ENCODE measurements at regions not wholly inside any gene's neighbourhood (a gene's known extent, or its start where the extent isn't known, plus 50 kb on each side); places are given as distances from the start of the nearest gene placed in this dataset.
"Not testable (repeated sequence)": the region's sequence is repeated elsewhere in the genome, so short reads cannot be mapped to it uniquely, and the experiment has no call there.

DNA sequence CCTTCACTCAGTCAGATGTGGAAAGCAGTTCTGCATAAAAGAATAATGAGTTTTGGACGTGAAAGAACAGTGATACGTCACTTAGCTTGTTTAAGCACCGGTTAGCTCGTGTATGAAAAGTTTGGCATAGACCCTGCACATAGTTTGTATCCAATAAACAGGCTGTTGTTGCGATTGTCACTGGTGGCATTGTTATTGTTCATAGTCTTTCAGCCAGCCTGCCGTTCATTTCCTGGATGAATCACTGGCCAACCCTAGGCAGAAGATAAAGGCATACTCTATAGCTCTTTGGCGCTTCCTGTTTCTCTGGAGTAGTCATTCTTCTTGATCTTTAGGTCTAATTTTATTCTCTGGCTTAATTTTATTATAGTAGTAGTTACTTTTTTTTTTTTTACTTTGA, 57.8 kb upstream of the ANKRD30A start:
- no peak for DNase-seq

DNA sequence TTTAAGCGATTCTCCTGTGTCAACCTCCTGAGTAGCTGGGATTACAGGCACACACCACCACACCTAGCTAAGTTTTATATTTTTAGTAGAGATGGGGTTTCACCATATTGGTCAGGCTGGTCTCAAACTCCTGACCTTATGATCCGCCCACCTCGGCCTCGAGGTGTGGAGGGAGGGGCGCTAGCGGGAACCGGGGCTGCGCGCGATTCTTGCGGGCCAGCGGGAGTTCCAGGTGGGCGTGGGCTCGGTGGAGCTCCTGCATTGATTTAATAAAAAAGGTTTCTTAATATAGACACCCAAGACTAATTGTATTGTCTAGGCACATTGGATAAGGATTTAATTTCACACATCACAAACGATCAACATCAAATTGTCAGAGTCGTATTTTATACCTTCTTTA, 63.1 kb upstream of the ANKRD30A start:
- DNase-seq = not testable (repeated sequence)

DNA sequence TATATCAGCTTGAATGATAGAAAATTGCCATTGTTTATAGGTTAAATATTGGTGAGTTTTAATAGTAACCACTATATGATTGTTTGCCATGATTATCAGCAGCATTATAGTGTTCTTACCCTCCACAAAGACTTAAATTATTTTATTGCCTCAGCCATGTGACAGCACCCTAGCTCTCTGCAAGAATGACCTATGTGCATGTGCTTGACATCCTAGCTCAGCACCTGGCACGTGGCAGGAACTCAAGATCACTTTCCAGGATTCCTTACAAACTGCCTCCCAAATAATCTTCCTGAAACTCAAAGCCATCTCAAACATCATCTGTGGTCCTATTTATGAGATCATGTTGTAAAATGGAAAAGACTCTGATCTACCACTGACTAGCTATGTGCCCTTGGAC, 68.1 kb upstream of the ANKRD30A start:
- no peak for DNase-seq

DNA sequence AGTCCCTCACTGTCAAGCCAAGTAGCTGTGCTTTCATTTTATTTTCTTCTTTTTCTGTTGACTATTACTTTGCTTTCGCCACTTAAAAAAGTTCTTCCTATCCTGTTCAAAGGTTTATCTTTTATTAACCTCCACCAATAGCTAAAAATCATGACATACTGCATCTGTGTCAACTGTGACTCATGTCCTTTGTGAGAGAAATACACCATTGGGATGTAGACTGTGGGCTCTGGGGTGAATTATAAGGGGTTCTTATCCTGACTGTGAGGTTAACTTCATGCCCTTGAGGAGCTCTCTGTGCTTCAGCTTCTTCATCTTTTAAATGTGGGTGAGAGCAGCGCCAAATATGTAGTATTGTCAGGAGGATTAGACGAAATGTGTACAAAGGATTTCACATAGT, 71.9 kb upstream of the ANKRD30A start:
- DNase-seq = no peak

DNA sequence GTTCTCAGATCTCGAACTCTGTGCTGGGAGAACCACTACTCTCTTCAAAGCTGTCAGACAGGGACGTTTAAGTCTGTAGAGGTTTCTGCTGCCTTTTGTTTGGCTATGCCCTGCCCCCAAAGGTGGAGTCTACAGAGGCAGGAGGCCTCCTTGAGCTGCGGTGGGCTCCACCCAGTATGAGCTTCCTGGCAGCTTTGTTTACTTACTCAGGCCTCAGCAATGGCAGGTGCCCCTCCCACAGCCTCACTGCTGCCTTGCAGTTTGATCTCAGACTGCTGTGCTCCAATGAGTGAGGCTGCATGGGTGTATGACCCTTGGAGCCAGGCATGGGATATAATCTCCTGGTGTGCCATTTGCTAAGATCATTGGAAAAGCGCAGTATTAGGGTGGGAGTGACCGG, 75.4 kb upstream of the ANKRD30A start:
- not testable (repeated sequence) for DNase-seq

DNA sequence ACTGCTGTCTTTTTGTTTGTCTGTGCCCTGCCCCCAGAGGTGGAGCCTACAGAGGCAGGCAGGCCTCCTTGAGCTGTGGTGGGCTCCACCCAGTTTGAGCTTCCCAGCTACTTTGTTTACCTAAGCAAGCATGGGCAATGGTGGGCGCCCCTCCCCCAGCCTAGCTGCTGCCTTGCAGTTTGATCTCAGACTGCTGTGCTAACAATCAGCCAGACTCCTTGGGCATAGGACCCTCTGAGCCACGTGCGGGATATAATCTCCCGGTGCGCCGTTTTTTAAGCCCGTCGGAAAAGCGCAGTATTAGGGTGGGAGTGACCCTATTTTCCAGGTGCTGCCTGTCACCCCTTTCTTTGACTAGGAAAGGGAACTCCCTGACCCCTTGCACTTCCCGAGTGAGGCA, 81.1 kb upstream of the ANKRD30A start:
- DNase-seq = not testable (repeated sequence)

DNA sequence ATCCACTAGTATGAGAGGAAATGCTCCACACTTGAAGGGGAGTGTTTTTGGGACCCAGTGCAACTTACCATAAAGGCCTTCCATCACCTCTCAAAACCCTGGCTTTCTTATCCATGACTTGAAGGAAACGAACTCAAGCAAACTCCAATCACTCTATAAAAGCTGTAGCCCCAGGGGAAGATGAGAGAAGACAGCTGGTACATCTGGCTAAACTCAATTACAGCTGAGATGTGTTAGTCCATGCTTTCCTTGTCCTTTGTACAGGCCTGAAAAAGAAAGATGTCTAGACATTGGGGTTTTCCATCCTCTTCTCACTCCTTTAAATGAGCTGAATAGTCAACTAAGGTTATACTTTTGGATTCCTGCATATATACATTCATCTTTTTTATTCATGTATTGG, 89.5 kb upstream of the ANKRD30A start:
- no peak for DNase-seq

DNA sequence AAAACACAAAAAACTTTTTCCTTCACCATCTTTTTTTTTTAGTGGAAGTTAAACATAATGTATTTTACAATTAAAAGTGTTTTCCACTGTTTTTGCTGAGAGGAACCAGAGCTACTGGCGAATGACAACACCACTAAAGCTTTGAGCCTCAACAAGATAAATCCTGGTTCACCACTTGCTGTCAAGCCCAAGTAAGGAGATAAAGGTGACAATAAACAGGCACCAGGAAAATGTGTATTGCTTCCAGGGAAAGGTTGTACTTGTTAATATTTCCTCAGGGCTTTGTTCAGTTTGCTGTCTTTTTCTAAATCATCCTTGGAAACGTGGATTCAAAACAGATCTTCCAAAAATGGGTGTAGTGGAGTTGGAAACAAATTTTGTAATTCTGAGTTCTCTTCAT, 109.9 kb upstream of the ANKRD30A start:
- no peak for DNase-seq

DNA sequence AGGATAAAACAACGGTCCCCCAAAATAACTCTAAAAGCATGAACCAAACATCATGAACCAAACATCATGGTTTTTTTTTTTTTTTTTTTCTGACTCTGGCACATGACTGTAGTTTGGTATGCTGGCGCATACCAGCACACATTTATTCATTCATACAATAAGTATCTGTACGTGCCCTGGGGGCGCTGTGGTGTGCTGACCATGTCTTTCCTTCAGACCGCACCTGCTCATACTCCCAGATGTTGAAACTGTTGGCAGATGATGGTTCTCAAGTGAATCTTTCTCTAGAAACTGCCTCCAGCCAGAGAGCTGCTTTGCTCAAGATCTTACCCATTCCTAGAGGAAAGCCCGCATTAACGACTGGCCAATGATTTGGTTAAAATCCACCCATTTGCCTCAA, 114.7 kb upstream of the ANKRD30A start:
- no peak for DNase-seq

DNA sequence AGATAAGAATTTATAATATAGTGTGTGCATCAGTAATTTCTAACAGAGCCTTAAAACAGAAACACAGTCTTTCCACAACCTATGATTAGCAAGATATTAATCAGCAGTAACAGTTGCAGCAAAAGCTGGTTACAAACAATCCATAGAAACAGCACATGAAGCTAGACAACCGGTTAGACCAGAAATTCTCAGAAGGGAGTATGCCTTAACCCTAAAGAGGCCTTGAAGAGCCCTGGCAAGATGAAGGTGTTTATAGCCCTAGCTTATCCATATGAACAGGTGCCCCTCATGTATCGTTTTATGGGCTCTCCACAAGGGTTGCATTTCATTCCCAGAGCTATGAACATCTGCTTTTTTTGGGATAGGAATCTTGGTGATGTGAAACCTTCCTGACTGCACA, 117.1 kb upstream of the ANKRD30A start:
- not testable (repeated sequence) for DNase-seq

DNA sequence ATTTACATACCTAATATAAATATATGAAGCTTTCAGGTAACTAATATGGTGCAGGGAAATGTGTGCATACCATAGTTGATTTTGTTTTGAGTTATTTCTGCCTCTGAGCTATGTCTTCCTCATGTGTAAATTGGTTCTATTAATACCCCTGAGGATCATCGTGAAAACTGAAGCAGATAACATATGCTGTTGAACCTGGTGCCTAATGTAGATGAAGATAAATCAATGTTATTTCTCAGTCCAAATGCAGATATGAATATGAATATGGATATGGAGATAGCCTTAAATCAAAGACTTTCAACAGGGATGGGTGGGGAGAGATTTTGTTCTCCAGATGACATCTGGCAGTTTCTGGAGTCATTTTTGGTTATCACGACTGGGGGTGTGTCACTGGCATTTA, 122.3 kb upstream of the ANKRD30A start:
- no peak for DNase-seq

DNA sequence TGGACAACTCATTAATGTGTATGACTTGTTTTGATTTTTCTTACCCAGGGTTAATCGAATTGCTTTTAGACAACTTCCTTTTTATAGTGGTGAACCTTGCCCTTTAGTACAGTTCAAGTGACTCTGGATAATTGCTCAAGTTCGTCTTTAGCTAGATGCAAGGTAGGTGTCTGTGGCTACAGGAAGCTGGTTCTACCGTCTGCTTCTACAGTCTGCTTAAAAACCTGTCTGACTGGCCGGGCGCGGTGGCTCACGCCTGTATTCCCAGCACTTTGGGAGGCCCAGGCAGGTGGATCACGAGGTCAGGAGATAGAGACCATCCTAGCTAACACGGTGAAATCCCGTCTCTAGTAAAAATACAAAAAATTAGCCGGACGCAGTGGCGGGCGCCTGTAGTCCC, 129.6 kb upstream of the ANKRD30A start:
- not testable (repeated sequence) for DNase-seq

DNA sequence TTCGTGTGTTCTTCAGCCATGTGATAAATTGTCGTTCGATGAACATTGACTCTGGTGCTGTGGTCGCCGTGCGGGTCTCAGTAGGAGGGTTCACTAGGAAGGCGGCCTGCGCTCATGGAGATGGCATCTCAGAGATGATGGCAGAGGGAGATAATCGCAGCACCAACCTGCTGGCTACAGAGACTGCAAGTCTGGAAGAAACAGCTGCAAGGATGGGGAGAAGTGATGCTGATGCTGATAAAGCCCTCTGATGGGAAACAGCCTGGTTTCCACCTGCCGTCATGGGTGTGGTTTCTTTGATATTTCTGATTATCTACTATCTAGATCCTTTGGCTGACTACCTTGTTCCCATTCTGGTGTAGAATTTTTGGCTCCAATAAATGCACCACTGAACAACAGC, 130.5 kb upstream of the ANKRD30A start:
- DNase-seq = no peak

DNA sequence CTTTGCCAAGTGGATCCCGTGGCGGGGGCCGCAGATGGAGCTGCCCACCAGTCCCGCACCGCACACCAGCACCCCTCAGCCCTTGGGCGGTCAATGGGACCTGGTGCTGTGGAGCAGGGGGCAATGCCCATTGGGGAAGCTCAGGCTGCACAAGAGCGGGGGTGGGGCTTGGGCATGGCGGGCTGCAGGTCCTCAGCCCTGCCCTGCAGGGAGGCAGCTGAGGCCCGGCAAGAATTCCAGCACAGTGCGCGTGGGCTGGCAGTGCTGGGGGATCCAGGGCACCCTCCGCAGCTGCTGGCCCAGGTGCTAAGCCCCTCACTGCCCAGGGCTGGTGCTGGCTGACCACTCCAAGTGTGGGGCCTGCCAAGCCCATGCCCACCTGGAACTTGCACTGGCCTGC, 136.2 kb upstream of the ANKRD30A start:
- no peak for DNase-seq

DNA sequence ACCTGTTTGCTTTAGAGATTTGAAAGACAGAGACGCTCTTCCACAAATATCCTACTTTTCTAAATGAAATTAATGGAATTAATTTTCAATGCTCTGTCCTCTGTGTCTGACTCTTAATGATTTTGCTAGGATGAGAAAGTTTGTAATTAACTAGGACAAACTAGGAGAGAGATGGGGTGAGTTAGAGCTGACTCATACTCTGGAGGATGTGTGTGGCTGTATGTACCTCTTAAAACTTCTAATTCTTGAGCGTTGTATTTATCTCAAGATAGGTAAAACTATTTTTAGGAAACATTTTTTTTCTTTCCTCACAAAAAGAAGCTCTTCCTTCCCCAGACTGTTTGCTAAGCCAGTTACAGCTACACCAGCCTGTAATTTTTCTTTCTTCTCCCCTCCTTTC, 178.8 kb upstream of the ANKRD30A start:
- no peak for DNase-seq

DNA sequence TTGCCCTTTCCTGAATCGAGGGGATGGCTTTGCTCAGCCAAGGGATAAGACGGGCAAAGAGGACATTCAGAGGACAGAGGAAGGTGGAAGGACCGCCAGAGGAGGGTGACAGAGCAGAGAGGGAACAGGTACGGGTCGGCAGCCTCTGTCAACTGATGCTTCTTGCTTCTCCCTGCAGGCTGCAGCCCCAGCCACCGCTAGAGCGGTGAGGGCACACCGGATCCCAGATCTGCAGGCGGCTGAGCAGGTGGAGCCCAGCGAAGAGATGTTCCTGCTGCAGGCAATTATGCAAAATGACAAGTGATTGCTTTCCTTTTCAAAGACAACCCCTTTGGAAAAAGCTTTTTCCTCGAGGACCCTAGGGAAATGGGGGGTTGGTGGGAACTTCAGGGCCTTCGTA, 181.9 kb upstream of the ANKRD30A start:
- DNase-seq = no peak

DNA sequence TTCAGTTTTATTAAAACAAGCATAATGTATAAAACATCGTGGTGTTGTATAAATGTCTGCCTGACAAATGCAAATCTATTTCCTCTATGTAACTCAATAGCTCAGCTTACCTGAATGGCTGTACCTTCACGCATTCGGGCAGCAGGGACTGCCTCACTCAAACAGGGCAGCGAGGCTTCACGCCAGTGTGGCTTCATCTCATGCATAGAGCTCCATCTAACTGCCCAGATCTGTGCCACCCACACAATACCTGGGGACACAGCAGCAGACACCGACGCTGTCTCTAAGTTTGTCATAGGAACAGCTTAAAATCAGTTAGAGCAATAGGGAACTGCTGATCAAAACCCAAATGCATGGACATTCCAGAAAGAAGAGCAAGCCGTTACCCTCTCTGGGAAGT, 182.8 kb upstream of the ANKRD30A start:
- DNase-seq = no peak

DNA sequence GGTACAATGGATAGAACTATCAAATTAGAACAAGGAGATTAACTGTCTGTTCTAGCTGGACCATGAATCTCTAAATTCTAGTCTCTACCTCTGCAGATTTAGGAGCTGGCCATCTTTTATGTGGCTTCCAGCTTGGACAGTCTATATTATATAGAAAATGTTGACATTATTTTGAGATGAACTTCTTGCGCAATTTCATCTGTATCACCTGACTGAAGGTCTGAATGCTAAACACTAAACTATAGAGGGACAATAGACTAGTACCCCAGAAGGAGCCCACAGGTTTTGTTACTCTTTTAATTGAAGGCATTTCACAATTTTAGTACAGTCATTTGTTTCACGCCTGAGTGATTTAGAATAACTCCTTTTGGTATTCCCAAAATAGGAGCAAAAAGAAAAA, 222.4 kb upstream of the ANKRD30A start:
- no peak for DNase-seq

DNA sequence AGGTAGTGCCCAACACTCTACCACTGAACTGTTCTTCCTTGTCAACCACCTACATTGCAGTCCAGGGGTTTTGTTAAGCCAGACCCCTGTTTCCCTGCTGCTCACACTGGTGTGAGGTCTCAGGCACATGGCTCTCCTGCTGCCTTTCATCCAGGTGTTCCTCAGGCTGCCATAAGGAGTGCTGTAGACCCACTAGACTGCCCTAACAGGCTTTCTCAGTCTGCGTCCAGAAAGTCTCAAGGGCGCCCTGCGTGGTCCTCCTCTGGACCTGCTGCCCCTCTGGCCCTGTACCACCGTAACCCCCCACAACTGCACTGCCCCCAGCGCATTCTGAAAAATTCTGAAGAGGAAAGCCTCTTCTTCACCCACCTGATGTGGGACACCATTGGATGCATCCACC, 225.7 kb upstream of the ANKRD30A start:
- DNase-seq = no peak

DNA sequence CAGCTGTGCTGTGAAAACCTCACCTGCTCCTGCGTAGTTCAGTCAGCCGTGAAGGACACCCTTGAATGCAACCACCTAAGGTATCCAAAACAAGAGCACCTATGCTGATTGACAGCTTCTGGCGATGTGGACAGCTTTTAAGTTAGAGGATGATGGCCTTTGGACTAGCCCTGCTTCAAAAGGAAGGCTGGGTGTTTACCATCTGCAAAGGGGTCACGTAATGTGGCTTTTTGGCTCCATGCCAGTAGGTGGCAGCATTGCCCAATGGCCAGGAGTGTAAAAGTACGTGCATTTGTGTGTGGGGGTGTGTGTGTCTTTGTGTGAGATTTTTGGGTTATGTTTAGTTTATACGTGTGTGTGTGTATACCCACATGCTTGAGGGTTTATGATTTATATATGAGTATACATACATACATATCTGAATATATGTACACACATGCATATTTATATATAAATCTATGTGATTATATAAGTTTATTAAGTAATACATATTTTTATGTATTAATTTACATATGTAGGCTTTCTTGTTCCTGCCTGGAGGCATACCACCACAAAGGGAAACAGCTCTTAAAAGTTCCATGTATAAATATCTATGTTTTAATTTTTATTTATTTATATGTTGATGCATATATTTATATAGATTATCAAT, 236.3 kb upstream of the ANKRD30A start:
- peak; percentile 31 to 52 (median 41) for DNase-seq

DNA sequence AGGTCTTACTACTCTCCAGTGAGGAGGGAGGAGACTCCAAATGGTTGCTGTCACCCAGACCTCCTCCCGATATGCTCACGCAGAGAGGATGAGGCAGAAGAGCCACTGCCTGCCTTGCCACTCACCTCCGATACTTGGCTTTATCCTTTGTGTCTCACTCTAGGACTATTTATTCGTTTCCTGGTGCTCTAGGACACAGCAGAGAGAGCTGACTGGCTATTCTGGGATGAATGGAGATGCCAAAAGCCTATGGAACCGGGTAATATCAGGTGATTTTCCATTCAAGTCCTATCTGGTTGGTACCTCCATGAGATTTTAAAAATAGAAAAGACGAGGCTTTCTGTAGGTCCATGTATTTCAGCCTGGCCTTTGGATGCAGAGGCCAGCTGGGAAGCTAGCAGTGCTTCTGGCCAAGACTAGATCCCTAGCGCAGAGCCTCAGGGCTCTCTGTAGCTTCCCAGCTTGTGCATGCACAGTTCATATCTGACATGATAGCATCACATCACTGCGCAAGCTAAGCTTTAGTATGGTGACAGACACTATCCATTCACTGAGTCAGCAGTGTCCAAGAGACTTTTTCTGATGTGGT, 239.0 kb upstream of the ANKRD30A start:
- no peak for DNase-seq

DNA sequence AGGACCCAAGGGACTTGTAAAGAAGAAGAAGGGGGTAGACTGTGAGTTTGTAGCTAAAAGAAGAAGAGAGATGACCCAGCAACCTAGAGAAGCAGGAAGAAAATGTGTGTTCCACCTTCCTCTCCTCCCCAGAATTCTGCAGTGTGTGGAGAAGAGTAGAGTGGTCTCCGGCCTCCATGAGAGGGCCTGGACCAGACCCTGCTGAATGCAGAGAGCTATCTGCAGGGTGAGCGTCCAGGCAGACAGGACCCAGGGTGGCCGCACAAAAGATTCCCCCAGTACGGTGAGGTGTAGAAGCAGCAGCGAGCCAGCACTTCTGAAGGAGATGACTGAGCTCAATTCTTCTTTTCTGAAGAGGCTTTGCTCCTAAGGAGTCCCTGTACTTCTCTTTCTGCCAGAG, 239.7 kb upstream of the ANKRD30A start:
- DNase-seq = no peak

DNA sequence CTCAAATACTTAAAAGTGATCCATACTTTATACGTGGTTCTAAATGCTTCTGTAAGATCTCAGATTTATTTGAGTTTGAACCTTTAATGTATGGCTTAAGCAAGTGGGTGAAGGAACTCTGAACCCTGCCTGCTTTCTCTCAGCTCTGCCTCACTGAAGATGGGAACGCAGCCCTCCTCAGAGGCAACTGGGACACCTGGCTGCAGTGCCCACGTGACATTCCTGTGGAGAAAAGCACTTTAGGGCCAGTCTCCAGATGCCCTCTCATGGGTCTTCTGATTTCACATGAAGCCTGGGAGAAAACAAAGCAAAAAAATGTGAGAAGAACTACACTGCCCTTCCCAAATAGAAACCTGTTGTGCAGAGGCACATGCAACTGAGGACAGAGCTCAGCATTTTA, 242.6 kb upstream of the ANKRD30A start:
- DNase-seq = no peak

DNA sequence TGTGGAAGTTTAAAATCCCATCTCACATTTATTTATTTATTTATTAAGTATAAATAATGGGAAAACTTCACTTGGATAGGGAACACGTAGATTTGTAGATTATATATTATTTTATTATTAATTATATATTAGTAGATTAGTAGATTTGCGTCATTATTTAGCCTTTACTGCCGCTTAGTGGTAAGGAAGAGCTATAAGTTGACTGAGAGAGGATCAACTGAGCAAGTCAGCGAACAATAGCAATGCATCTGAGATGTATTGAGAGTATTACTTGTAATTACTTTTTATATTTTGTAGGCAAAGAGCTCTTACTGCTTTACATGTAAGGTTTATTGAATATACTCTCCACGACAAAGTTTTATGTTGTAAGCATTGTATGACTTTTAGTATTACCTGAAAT, 244.5 kb upstream of the ANKRD30A start:
- DNase-seq = peak in 3 of 4 experiments; percentile 6 to 29 (median 21)
